ENCODE measurements at regions not wholly inside any gene's neighbourhood (a gene's known extent, or its start where the extent isn't known, plus 50 kb on each side); places are given as distances from the start of the nearest gene placed in this dataset.

GRCh38 chr5:135085133-135085935 lies 51.3 kb upstream of the PITX1 start:
- DNase-seq = peak in 1 of 2 donors; percentile 11
- TF ChIP-seq CTCF (IDR thresholded peaks at IDR 0.05) = no peak
- Histone ChIP-seq H3K9me3 (peaks cover 3% of the 10 kb centered on the region), H3K4me3 (no peak overlapping the region), H3K36me3 (ENCODE audit: insufficient read depth in 1 of 2, low read depth in 1 of 2) (no peaks in the 10 kb centered on the region), H3K27ac (no peak overlapping the region), H3K4me1 (no peaks in the 10 kb centered on the region), H3K27me3 (ENCODE audit: insufficient read depth in 3 of 3, low read length in 2 of 3) (no peaks in the 10 kb centered on the region)
- ATAC-seq = no peak
- intact Hi-C loops (cut with DNase I) = no loop called here
- 63 to 74% (median 64%) methylated on average over 6 of the region's 6 CpGs for WGBS, 3 donors

Measured in psoas muscle (tissue), 7 donors.